Activated T-cell treated with anti-CD3 and anti-CD28 coated beads for 1 hour (primary cell): ENCODE measurements at regions not wholly inside any gene's neighbourhood (a gene's known extent, or its start where the extent isn't known, plus 50 kb on each side); places are given as distances from the start of the nearest gene placed in this dataset.
"Not testable (repeated sequence)": the region's sequence is repeated elsewhere in the genome, so short reads cannot be mapped to it uniquely, and the experiment has no call there.

Source experiments
- DNase-seq: peaks from one replicate; pipeline ENCODE4 v3.0.0-alpha.2; 2020; ENCODE audit warnings: low read depth

- no peak for DNase-seq
Measured at GRCh38 chr3:81910244-81910852, 148.9 kb upstream of the GBE1 start.

GRCh38 chr3:81909796-81910195, 148.4 kb upstream of the GBE1 start:
- DNase-seq, result no peak

- no peak for DNase-seq
Measured at GRCh38 chr3:81908561-81908960, 147.1 kb upstream of the GBE1 start.

GRCh38 chr3:81898336-81898735, 136.9 kb upstream of the GBE1 start:
- DNase-seq, result no peak

- DNase-seq, result no peak
Measured at GRCh38 chr3:81894598-81894997, 133.2 kb upstream of the GBE1 start.

GRCh38 chr3:81891055-81891895, 129.8 kb upstream of the GBE1 start:
- no peak for DNase-seq

GRCh38 chr3:81888914-81889557, 127.6 kb upstream of the GBE1 start:
- no peak for DNase-seq

GRCh38 chr3:81887448-81887847, 126.0 kb upstream of the GBE1 start:
- no peak for DNase-seq

- no peak for DNase-seq
Measured at GRCh38 chr3:81886081-81886480, 124.6 kb upstream of the GBE1 start.

- DNase-seq, result no peak
Measured at GRCh38 chr3:81884791-81885190, 123.3 kb upstream of the GBE1 start.

- no peak for DNase-seq
Measured at GRCh38 chr3:81876826-81877225, 115.4 kb upstream of the GBE1 start.

GRCh38 chr3:81874738-81875137, 113.3 kb upstream of the GBE1 start:
- DNase-seq, result no peak

GRCh38 chr3:81872566-81872965, 111.1 kb upstream of the GBE1 start:
- no peak for DNase-seq

GRCh38 chr3:81871358-81872155, 110.1 kb upstream of the GBE1 start:
- no peak for DNase-seq

- DNase-seq, result no peak
Measured at GRCh38 chr3:81869382-81869781, 107.9 kb upstream of the GBE1 start.

- no peak for DNase-seq
Measured at GRCh38 chr3:81868597-81868996, 107.2 kb upstream of the GBE1 start.

- no peak for DNase-seq
Measured at GRCh38 chr3:81867875-81868274, 106.4 kb upstream of the GBE1 start.

GRCh38 chr3:81865164-81865563, 103.7 kb upstream of the GBE1 start:
- DNase-seq, result not testable (repeated sequence)

- no peak for DNase-seq
Measured at GRCh38 chr3:81864272-81864671, 102.8 kb upstream of the GBE1 start.

GRCh38 chr3:81863756-81864155, 102.3 kb upstream of the GBE1 start:
- no peak for DNase-seq

- DNase-seq, result no peak
Measured at GRCh38 chr3:81861593-81861992, 100.1 kb upstream of the GBE1 start.

GRCh38 chr3:81859524-81859923, 98.1 kb upstream of the GBE1 start:
- no peak for DNase-seq
